Peyer's patch (tissue), 4 donors: ENCODE measurements at regions not wholly inside any gene's neighbourhood (a gene's known extent, or its start where the extent isn't known, plus 50 kb on each side); places are given as distances from the start of the nearest gene placed in this dataset.

Source experiments
- DNase-seq, 3 donors: peaks; one replicate each; pipeline ENCODE4 v3.0.0-alpha.2; 2017 to 2019
- H3K27ac ChIP-seq, 4 donors: fragments of 200-600 bp; sonication (generic); one replicate each; pipeline ENCODE4 v1.5.1; 2016 to 2019
- H3K27me3 ChIP-seq, 2 donors: fragments of 200-600 bp; sonication (generic); one replicate each; pipeline ENCODE4 v1.5.1; 2019
- H3K36me3 ChIP-seq, 3 donors: fragments of 200-600 bp; sonication (generic); one replicate each; pipeline ENCODE4 v1.5.1; 2016 to 2019
- H3K4me1 ChIP-seq, 4 donors: fragments of 200-600 bp; sonication (generic); one replicate each; pipeline ENCODE4 v1.5.1; 2016 to 2019
- H3K4me3 ChIP-seq, 4 donors: fragments of 200-600 bp; sonication (generic); 1 replicate in 3 of 4; 2 replicates in 1 of 4; pipeline ENCODE4 v1.5.1; 2016 to 2019; ENCODE audit warnings: mild to moderate bottlenecking in 1 of 4
- H3K9me3 ChIP-seq, 4 donors: fragments of 200-600 bp; sonication (generic); one replicate each; pipeline ENCODE4 v1.5.1; 2016 to 2019; ENCODE audit warnings: mild to moderate bottlenecking in 1 of 4
- CTCF ChIP-seq, 6 experiments: fragments of 450-650 bp in 4 of 6; fragments of 200-600 bp in 2 of 6; sonication (generic) in 1 of 6; IDR thresholded peaks; one replicate each; pipeline ENCODE4 v1.5.1; 2017 to 2019; ENCODE audit warnings: antibody characterized with exemption in 6 of 6, mild to moderate bottlenecking in 3 of 6, moderate library complexity in 1 of 6
- POLR2A ChIP-seq, 2 donors: fragments of 450-650 bp; IDR thresholded peaks; one replicate each; pipeline ENCODE4 v1.5.1; 2017; ENCODE audit warnings: antibody characterized with exemption in 2 of 2, mild to moderate bottlenecking in 2 of 2, moderate library complexity in 2 of 2

GRCh38 chr3:72128921-72129320, 344.0 kb upstream of the PROK2 start:
- no peaks in the 10 kb centered on the region for H3K27me3 ChIP-seq
- TF ChIP-seq POLR2A (IDR thresholded peaks at IDR 0.05), result no peak
- no peak overlapping the region for H3K27ac ChIP-seq
- DNase-seq, result no peak
- no peaks in the 10 kb centered on the region for H3K4me1 ChIP-seq
- no peaks in the 10 kb centered on the region for H3K9me3 ChIP-seq
- no peaks in the 10 kb centered on the region for H3K36me3 ChIP-seq
- H3K4me3 ChIP-seq, result no peak overlapping the region

- H3K27ac ChIP-seq, result no peak overlapping the region
- H3K4me3 ChIP-seq, result no peak overlapping the region
- no peaks in the 10 kb centered on the region for H3K36me3 ChIP-seq
- no peaks in the 10 kb centered on the region for H3K4me1 ChIP-seq
- no peaks in the 10 kb centered on the region for H3K9me3 ChIP-seq
- no peaks in the 10 kb centered on the region for H3K27me3 ChIP-seq
- no peak for DNase-seq
- no peak for TF ChIP-seq CTCF (IDR thresholded peaks at IDR 0.05)
- no peak for TF ChIP-seq POLR2A (IDR thresholded peaks at IDR 0.05)
Measured at GRCh38 chr3:72127844-72128243, 342.9 kb upstream of the PROK2 start.

- Histone ChIP-seq H3K4me1 (no peaks in the 10 kb centered on the region), H3K4me3 (no peak overlapping the region), H3K36me3 (no peaks in the 10 kb centered on the region), H3K27me3 (no peaks in the 10 kb centered on the region), H3K9me3 (no peaks in the 10 kb centered on the region), H3K27ac (no peak overlapping the region)
- TF ChIP-seq CTCF (IDR thresholded peaks at IDR 0.05) (no peak), POLR2A (IDR thresholded peaks at IDR 0.05) (no peak)
- DNase-seq, result no peak
Measured at GRCh38 chr3:72127224-72127612, 342.3 kb upstream of the PROK2 start.

GRCh38 chr3:72126441-72127223, 341.7 kb upstream of the PROK2 start:
- Histone ChIP-seq H3K27me3 (no peaks in the 10 kb centered on the region), H3K4me1 (no peaks in the 10 kb centered on the region), H3K9me3 (no peaks in the 10 kb centered on the region), H3K27ac (no peak overlapping the region), H3K36me3 (no peaks in the 10 kb centered on the region), H3K4me3 (no peak overlapping the region)
- TF ChIP-seq CTCF (IDR thresholded peaks at IDR 0.05) (no peak), POLR2A (IDR thresholded peaks at IDR 0.05) (no peak)
- no peak for DNase-seq

- Histone ChIP-seq H3K36me3 (no peaks in the 10 kb centered on the region), H3K27me3 (no peaks in the 10 kb centered on the region), H3K27ac (no peak overlapping the region), H3K4me3 (no peak overlapping the region), H3K9me3 (no peaks in the 10 kb centered on the region), H3K4me1 (no peaks in the 10 kb centered on the region)
- TF ChIP-seq POLR2A (IDR thresholded peaks at IDR 0.05) (no peak), CTCF (IDR thresholded peaks at IDR 0.05) (no peak)
- peak in 1 of 3 donors; percentile 58 for DNase-seq
Measured at GRCh38 chr3:72123908-72124441, 339.0 kb upstream of the PROK2 start.
